ENCODE measurements at regions not wholly inside any gene's neighbourhood (a gene's known extent, or its start where the extent isn't known, plus 50 kb on each side); places are given as distances from the start of the nearest gene placed in this dataset.

GRCh38 chr14:55930016-55930784 lies 188.0 kb upstream of the PELI2 start:
- DNase-seq (no peak), ATAC-seq (ENCODE audit: poor library complexity) (no peak)
- no peaks in the 10 kb centered on the region for H3K36me3 ChIP-seq (ENCODE audit: insufficient read depth, low read length)
- peaks cover 7% of the 10 kb centered on the region for H3K27me3 Mint-ChIP-seq
- no peaks in the 10 kb centered on the region for H3K9me3 Mint-ChIP-seq
- H3K27ac ChIP-seq (ENCODE audit: low read depth in 1 of 2, low read length in 2 of 2), result no peak overlapping the region
- intact Hi-C loops (cut with DNase I, micrococcal nuclease), result no loop called here
- no peak for TF ChIP-seq CTCF (IDR thresholded peaks at IDR 0.05)
- no peaks in the 10 kb centered on the region for H3K36me3 Mint-ChIP-seq (ENCODE audit: low read depth)
- no peak overlapping the region for H3K4me3 Mint-ChIP-seq
- no peaks in the 10 kb centered on the region for H3K4me1 ChIP-seq (ENCODE audit: insufficient read depth, low read length)
- no peaks in the 10 kb centered on the region for H3K27me3 ChIP-seq (ENCODE audit: control insufficient read depth in 1 of 2, insufficient read depth in 2 of 2, low read length in 2 of 2)
- no peak overlapping the region for H3K4me3 ChIP-seq (ENCODE audit: low read length)
- H3K9me3 ChIP-seq (ENCODE audit: control insufficient read depth in 1 of 2, insufficient read depth in 1 of 2, low read length in 2 of 2), result peaks cover 4% of the 10 kb centered on the region in 2 experiments
- H3K27ac Mint-ChIP-seq, result no peak overlapping the region
- ChIA-PET CTCF (no interaction called here), POLR2A (no interaction called here)
- H3K4me1 Mint-ChIP-seq (ENCODE audit: low read depth), result no peaks in the 10 kb centered on the region

DNA sequence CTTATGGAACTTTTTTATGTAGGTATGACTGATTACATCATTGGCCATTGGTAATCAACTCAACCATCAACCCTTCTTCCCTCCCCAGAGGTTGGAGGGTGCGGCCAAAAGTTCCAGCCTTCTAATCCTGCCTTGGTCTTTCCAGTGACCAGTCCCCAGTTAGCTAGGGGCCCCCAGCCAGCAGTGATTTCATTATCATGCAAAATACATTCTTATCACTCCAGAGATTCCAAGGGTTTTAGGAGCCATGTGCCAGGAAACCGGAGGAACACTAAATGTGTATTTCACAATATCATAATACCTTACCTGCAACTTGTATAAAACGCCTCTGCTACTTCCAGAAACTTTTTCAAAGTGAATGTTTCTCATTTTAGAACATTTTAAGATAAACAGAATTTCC lies 181.5 kb upstream of the PELI2 start:
- Histone ChIP-seq H3K4me1 (ENCODE audit: insufficient read depth, low read length) (no peaks in the 10 kb centered on the region), H3K27ac (ENCODE audit: low read depth in 1 of 2, low read length in 2 of 2) (no peak overlapping the region), H3K4me3 (ENCODE audit: low read length) (no peak overlapping the region), H3K36me3 (ENCODE audit: insufficient read depth, low read length) (no peaks in the 10 kb centered on the region), H3K9me3 (ENCODE audit: control insufficient read depth in 1 of 2, insufficient read depth in 1 of 2, low read length in 2 of 2) (peaks cover 4 to 8% of the 10 kb centered on the region in 2 experiments), H3K27me3 (ENCODE audit: control insufficient read depth in 1 of 2, insufficient read depth in 2 of 2, low read length in 2 of 2) (no peaks in the 10 kb centered on the region)
- DNase-seq (no peak), ATAC-seq (ENCODE audit: poor library complexity) (no peak)
- peaks cover 6% of the 10 kb centered on the region for H3K27me3 Mint-ChIP-seq
- ChIA-PET POLR2A (no interaction called here), CTCF (no interaction called here)
- no peak overlapping the region for H3K27ac Mint-ChIP-seq
- no peaks in the 10 kb centered on the region for H3K4me1 Mint-ChIP-seq (ENCODE audit: low read depth)
- intact Hi-C loops (cut with DNase I, micrococcal nuclease), result no loop called here
- H3K4me3 Mint-ChIP-seq, result no peak overlapping the region
- TF ChIP-seq CTCF (IDR thresholded peaks at IDR 0.05), result no peak
- peaks cover 3% of the 10 kb centered on the region for H3K9me3 Mint-ChIP-seq
- no peaks in the 10 kb centered on the region for H3K36me3 Mint-ChIP-seq (ENCODE audit: low read depth)

- Mint-ChIP-seq H3K36me3 (ENCODE audit: low read depth) (no peaks in the 10 kb centered on the region), H3K27ac (no peak overlapping the region), H3K4me3 (no peak overlapping the region), H3K9me3 (peaks cover 3% of the 10 kb centered on the region), H3K4me1 (ENCODE audit: low read depth) (no peaks in the 10 kb centered on the region), H3K27me3 (peaks cover 6% of the 10 kb centered on the region)
- H3K4me3 ChIP-seq (ENCODE audit: low read length), result no peak overlapping the region
- CTCF ChIA-PET, result interaction anchor here (1.4 kb wide), 1 partner anchor 9 kb away, joined by 5 read pairs; no protein-coding TSS in a partner anchor
- H3K36me3 ChIP-seq (ENCODE audit: insufficient read depth, low read length), result no peaks in the 10 kb centered on the region
- no peak for TF ChIP-seq CTCF (IDR thresholded peaks at IDR 0.05)
- H3K27ac ChIP-seq (ENCODE audit: low read depth in 1 of 2, low read length in 2 of 2), result no peak overlapping the region
- H3K4me1 ChIP-seq (ENCODE audit: insufficient read depth, low read length), result no peaks in the 10 kb centered on the region
- ATAC-seq (ENCODE audit: poor library complexity), result no peak
- POLR2A ChIA-PET, result no interaction called here
- DNase-seq, result no peak
- intact Hi-C loops (cut with DNase I, micrococcal nuclease), result no loop called here
- peaks cover 4 to 8% of the 10 kb centered on the region in 2 experiments for H3K9me3 ChIP-seq (ENCODE audit: control insufficient read depth in 1 of 2, insufficient read depth in 1 of 2, low read length in 2 of 2)
- H3K27me3 ChIP-seq (ENCODE audit: control insufficient read depth in 1 of 2, insufficient read depth in 2 of 2, low read length in 2 of 2), result no peaks in the 10 kb centered on the region
These were observed 179.9 kb upstream of the PELI2 start for GRCh38 chr14:55938249-55938791.
